Omental fat pad (tissue), 3 donors: ENCODE measurements at regions not wholly inside any gene's neighbourhood (a gene's known extent, or its start where the extent isn't known, plus 50 kb on each side); places are given as distances from the start of the nearest gene placed in this dataset.

Experiments
- ATAC-seq: fragments of 150-250 bp; one replicate; pipeline ENCODE4 v1.9.1; 2016; ENCODE audit warnings: mild to moderate bottlenecking, moderate library complexity; ENCODE audit not compliant: low FRiP score
- DNase-seq: peaks from one replicate; pipeline ENCODE4 v3.0.0-alpha.2; 2019; ENCODE audit warnings: low spot score
- CTCF ChIP-seq, 3 donors: fragments of 450-650 bp; IDR thresholded peaks; one replicate each; pipeline ENCODE4 v1.5.1; 2016 to 2017; ENCODE audit warnings: antibody characterized with exemption in 3 of 3, mild to moderate bottlenecking in 3 of 3, moderate library complexity in 2 of 3

- ATAC-seq (no peak), DNase-seq (no peak)
- no peak for TF ChIP-seq CTCF (IDR thresholded peaks at IDR 0.05)
Measured at GRCh38 chr9:24765025-24765756, 219.5 kb upstream of the IZUMO3 start.

GRCh38 chr9:24738421-24738961, 192.8 kb upstream of the IZUMO3 start:
- DNase-seq (no peak), ATAC-seq (no peak)
- no peak for TF ChIP-seq CTCF (IDR thresholded peaks at IDR 0.05)

GRCh38 chr9:24731754-24732153, 186.1 kb upstream of the IZUMO3 start:
- no peak for TF ChIP-seq CTCF (IDR thresholded peaks at IDR 0.05)
- ATAC-seq (no peak), DNase-seq (no peak)

- DNase-seq (no peak), ATAC-seq (no peak)
- no peak for TF ChIP-seq CTCF (IDR thresholded peaks at IDR 0.05)
Measured at GRCh38 chr9:24721621-24722020, 175.9 kb upstream of the IZUMO3 start.

- DNase-seq (no peak), ATAC-seq (no peak)
- no peak for TF ChIP-seq CTCF (IDR thresholded peaks at IDR 0.05)
Measured at GRCh38 chr9:24712206-24712605, 166.5 kb upstream of the IZUMO3 start.

- TF ChIP-seq CTCF (IDR thresholded peaks at IDR 0.05), result no peak
- ATAC-seq (no peak), DNase-seq (no peak)
Measured at GRCh38 chr9:24708814-24709213, 163.1 kb upstream of the IZUMO3 start.

GRCh38 chr9:24698881-24699518, 153.3 kb upstream of the IZUMO3 start:
- DNase-seq (no peak), ATAC-seq (no peak)
- TF ChIP-seq CTCF (IDR thresholded peaks at IDR 0.05), result no peak
